ENCODE measurements at regions not wholly inside any gene's neighbourhood (a gene's known extent, or its start where the extent isn't known, plus 50 kb on each side); places are given as distances from the start of the nearest gene placed in this dataset.

DNA sequence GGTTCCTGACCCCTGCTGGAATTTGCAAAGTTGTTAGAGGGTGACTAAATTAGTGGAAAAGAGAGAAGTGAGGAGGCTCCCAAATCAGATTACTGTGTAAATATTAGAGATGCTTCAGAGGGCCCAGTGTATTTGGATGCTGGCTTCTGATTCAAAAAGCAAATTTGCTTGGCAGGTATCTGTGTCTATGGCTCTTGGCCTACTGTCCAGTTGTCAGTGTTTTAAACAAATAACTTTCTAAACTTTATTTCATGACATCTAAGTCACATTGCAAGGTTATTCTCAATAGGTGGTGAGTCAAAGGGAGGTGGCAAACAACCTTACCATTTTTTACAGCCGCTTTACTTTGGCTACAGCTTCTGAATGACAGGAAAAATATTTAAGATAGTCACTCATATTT is 720.1 kb downstream of the KCNA4 start:
- DNase-seq = no peak

DNA sequence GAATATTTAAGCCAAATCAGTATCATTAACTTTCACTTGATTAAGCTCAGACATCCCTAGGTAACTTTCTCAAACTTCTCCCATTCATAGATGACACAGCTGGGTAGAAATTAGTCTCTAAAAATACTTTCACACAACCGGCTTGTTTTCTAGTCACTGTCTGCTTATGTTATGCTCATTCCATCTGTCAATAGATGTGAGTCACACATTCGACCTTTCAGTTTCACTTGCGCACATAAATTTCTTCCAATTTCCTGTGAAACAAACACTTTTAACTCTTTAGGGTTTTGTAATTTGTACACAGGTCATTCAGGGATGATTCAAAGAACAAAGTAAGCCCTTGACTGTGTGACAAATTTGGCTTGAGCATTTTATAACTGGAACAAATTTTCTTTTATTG is 723.0 kb downstream of the KCNA4 start:
- no peak for DNase-seq

DNA sequence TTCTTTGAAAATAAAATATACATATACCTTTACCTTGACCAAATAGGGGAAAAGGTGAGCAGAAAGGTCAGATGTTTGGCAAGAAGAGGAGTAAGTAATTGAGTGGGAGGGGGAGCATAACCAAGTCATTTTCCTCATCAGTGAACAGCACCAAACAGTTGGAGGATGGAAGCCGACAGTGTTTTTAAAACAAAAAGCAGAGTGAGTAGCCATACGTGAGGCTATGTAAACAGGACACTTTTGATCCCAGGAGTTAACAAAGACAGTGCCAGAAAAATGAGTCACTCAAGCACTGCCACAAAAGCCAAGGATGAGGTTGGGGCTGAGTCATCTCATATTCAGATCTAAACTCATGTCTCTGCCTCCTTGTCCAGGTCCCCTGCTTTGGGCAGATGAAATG is 734.7 kb downstream of the KCNA4 start:
- DNase-seq = no peak

DNA sequence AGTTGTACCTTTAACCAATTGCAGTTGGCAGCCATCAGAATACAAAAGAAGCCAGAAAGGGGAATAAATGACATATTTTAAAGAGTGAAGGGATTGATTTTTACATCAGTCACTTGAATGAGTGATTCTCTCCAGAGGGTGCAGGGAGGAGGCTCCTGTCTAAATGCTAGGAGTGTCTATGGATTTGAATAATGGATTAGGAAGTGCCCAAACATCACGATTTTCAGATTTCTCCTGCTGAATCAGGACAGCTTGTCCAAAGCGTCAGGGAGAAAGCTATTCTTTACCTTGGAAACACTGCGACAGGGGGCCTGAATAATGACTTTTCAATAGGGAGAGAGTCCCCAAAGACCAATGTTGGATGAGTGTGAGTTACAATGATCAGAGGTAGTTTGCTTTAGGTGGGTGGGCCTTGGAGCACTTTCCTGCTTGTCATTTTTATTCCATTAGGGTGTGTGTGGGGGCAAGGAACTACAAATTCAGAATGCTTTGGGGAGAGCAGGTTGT is 735.5 kb downstream of the KCNA4 start:
- DNase-seq = no peak

DNA sequence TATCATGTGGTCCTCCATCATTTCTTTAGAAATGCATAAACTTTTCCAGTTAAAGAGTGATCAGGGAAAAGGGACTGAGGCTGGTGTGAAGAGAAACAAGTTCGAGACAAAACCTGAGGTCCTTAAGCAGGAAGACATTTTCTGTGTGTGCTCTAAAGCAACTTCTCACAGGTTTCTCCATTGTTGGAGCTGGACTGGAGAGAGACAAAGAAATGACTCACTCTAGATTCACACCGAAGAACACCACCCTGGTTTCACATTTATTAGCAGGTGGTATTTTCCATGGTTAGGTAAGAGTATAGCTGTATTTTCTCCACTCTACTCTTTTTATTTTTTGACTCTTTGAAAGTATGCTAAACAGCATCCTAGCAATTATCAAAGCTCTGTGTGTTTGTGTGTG is 736.4 kb downstream of the KCNA4 start:
- no peak for DNase-seq

DNA sequence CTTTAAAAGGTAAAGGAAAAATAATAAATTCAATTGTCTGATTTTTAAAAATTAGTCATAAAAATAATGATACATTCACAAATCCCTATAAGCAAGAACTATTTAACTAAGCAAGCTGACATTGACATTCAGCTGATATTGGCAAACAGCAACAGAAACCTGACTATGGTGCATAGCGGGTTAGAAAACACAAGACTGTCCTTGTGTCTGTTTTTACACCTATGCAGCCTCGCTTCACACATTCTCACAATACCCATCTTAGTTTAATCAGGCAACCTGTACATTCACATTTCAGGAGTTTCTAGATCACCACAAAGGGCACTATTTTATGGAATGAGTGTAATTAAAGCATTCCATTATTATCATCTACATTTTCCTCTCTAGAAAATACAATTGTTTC is 737.1 kb downstream of the KCNA4 start:
- DNase-seq = no peak

DNA sequence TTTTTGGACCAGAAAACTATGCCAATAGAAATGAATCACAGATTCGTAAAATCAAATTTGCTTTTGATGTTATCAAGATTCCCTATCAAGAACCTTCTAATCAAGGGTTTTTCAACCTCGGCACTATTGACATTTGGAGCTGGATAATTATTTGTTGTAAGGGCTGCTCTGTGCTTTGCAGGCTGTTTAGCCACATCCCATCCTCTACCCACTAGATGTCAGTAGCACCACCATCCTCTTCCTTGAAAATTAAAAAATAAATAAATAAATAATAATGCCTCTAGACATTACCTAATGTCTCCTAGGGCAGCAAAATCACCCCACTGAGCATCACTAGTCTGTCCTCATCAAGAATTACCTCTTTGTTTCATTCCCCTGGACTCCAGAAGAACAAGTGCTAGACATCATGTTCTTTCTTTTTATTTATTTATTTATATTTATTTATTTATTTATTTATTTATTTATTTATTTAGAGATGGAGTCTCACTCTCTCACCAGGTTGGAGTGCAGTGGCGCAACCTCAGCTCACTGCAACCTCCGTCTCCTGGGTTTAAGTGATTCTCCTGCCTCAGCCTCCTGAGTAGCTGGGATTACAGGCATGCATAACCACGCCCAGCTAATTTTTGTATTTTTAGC is 744.7 kb downstream of the KCNA4 start:
- DNase-seq = no peak

DNA sequence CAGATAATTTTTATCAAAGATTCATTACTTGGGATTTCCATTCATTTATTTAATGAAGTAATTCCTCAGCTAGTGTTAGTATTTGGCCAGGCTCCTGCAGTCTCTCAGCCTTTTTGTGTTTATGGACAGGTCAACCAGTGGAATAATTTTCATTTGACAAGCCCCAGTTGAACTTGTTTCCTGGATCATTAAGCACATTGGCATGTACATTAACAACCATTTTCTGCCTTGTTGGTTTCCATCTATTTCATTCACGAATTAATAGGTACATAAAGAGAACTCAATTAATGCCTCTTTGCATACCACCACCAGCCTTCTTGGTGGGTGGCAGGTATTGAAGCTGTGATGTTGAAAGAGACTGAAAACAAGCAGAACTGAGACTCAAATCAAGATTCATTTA is 745.2 kb downstream of the KCNA4 start:
- no peak for DNase-seq

- DNase-seq = no peak
Measured at GRCh38 chr11:29268733-29269132, 748.1 kb downstream of the KCNA4 start.

- no peak for DNase-seq
Measured at GRCh38 chr11:29265792-29266191, 751.0 kb downstream of the KCNA4 start.

- DNase-seq = no peak
Measured at GRCh38 chr11:29265381-29265780, 751.4 kb downstream of the KCNA4 start.

DNA sequence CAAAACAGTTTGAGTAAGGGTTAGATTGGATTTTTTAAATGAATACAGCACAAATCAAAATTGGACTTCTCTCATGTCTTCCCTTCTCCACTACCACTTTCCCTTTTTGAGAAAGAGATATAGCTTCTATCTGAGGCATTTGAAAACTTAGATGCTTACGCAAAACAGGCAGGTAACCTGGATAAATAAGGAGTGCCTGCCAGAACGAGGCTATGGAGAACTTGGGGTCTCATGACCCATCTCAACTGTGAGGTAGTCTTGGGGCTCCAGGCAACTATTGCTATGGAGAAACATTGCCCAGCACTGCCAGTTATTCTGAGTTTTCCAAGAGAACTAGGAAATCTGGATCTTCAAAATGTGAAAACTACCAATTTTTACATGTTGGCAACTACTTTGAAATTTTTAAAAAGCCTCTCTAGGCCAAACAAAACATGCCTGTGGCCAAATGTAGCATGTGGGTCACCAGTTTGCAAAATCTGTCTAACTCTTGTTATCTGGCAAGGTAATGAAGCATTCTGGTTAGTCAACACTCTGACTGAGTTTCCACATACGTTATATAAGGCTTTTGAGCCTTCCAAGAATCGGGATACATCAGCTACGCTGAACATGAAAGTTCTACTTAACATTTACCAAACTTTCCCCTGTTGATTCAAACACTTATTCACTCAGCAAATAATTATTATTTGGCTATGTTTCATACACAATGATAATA is 752.7 kb downstream of the KCNA4 start:
- DNase-seq = no peak

DNA sequence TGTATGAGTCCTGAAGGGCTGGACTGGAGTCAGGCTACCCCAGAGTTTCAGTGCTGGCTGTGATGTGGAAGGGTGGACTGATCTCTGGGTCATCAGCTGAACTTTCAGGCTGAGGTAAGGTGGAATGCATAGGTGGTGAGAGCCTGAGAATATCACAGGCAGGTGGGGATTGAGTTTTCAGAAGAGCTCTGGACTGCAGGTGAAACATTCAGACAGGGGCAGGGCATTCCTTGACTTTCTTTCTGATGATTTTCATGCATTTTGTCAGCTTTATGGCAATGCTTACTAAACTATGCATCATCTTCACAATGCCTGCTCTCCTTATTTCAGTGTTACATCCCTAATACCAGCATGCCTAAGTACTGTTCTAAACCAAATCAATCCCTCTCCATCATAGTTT is 755.0 kb downstream of the KCNA4 start:
- no peak for DNase-seq

- DNase-seq = no peak
Measured at GRCh38 chr11:29260939-29261705, 755.7 kb downstream of the KCNA4 start.

DNA sequence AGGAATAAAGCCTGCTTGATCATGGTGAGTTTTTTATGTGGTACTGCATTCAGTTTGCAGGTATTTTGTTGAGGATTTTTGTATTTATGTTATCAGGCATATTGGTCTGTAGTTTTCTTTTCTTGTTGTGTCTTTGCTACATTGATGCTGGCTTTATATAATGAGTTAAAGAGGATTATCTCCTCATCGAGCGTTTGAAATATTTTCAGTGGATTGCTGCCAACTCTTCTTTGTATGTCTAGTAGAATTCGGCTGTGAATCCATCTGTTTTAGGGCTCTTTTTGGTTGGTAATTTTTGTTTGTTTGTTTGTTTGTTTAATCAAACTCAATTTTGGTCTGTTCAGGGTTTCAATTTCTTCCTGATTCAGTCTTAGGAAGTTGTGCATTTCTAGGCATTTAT is 758.4 kb downstream of the KCNA4 start:
- DNase-seq = no peak

DNA sequence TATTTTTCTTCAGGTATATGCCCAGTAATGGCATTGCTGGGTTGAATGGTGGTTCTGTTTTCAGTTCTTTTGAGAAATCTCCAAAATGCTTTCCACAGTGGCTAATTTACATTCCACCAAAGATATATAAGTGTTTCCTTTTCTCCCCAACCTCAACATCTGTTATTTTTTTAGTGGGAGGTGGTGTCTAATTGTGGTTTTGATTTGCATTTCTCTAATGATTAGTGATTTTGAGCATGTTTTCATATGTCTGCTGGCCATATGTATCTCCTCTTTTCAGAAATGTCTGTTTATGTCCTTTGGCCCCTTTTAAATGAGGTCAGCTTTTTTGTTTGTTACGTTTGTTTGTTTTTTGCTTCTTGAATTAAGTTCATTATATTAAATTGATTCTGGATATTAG is 760.2 kb downstream of the KCNA4 start:
- DNase-seq = no peak

DNA sequence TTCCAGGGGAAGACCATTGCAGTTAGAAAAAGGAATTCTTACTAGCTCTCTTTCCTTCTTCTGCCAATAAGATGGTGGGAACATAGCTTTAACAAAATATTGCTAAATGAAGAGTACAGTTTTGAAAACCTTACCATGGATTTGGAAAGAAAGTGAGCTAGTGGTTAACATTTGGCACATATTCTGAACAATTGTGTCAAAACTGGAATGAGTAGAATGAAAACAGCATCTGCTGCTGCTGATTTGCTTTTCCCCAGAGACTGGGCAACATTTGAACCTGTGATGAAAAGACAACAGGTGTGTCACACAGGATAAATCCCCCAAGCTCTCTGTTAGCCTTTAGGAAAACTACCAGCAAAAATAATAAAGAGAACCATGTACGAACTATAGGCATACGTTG is 761.4 kb downstream of the KCNA4 start:
- DNase-seq = no peak

DNA sequence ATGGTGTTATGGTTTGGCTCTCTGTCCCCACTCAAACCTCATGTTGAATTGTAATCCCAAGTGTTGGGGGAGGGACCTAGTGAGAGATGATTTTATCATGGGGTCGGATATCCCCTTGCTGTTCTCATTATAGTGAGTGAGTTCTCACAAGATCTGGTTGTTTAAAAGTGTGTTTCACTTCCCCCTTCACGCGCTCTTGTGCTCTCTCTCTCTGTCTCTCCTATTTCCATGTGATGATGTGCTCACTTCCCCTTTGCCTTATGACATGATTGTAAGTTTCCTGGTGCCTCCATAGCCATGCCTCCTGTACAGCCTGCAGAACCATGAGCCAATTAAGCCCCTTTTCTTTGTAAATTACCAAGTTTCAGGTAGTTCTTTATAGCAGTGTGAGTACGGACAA is 765.1 kb downstream of the KCNA4 start:
- no peak for DNase-seq

DNA sequence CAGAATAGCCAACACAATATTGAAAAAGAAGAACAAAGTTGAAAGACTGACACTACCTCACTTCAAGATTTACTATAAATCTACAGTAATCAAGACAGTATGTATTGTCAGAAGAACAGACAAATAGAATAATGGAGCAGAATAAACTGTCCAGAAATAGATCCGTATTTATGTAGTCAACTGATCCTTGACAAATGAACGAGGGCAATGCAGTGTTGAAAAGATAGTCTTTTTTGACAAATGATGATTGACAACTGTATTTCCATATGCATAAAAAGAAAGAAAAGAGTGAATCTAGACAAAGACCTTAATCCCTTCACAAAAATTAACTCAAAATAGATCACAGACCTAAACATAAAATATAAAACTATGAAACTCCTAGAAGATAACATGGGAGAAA is 767.1 kb downstream of the KCNA4 start:
- DNase-seq = no peak

- DNase-seq = no peak
Measured at GRCh38 chr11:29244355-29244754, 772.5 kb downstream of the KCNA4 start.

DNA sequence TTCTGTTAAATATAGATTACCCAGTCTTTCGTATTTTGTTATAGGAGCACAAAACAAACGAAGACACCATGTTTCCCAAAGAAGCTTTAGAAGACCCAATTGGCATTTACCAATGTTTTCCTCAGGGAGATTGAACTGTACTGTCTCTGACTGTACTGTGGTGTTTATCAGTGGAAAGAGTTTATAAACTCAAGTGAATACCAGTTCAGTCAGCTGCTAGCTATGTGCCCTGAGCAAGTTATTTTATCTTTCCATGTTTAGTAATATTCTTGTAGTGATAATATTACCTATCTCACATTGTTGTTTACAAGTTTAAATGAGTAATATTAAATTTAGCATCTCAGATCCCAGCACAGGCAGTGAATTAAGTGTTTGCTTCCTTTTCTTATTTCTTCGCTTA is 773.2 kb downstream of the KCNA4 start:
- DNase-seq = no peak

DNA sequence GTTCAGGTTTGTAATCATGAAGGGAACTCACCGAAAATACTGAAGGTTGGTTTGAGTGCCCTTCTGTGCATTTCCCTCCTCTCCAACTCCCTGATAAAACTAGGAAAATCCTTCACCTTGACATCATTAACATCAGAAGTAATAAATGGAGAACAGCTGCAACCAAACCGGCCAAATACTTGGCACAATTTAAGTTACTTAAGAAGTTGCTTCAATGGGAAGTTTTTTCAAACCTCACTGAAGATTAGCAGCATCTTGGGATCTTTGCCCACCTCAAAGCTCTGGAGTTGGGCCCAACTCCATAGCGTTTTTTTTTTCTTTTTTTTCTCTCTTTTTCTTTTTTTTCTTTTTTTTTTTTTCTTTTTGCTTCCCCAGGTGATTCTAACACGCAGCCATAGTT is 784.8 kb downstream of the KCNA4 start:
- DNase-seq = no peak

GRCh38 chr11:29231586-29231985 is 785.2 kb downstream of the KCNA4 start:
- DNase-seq = no peak

DNA sequence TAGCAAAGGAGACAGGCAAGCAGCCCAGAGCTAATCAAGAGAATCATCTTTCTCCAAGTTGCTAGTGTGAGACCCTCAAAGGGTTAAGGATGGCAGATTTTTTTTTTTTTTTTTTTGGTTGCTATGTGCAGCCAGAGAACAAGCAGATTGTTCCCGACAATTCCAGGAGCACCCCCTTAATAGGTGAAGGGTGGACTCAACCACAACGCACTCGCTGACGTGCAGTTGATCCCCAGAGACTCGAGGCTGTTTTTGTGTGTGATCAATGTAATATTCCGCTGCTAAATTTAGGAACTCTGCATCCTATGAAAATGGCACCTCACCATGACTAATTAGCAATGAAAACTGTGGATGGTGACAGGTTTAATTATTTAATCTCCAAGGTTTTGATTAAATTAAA is 789.0 kb downstream of the KCNA4 start:
- no peak for DNase-seq
